ENCODE measurements at regions not wholly inside any gene's neighbourhood (a gene's known extent, or its start where the extent isn't known, plus 50 kb on each side); places are given as distances from the start of the nearest gene placed in this dataset.

- DNase-seq, result no peak
Observed at GRCh38 chr13:77988355-77988754, 69.7 kb upstream of the EDNRB start.

DNA sequence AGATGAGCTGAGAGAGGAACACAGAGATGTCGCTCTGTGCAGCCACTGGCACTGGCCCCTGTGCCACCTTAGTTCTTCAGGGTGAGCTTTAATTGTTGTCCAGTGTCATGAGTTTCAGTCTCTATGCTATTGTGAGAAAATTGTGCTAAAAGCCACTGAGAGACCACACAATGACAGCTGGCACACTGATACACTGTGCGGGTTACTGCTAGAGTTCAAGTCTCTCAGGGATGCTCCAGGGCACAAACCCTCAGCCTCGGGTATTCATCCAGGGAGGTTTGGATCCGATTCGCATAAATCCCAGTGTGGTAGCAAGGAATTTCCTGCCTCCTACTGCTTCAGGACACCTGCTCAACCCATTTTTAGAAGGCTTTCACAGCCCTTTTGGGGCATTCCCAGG, 68.1 kb upstream of the EDNRB start:
- DNase-seq, result no peak

- DNase-seq, result no peak
Observed at GRCh38 chr13:77985866-77986636, 67.4 kb upstream of the EDNRB start.

- DNase-seq, result no peak
Observed at GRCh38 chr13:77981281-77981881, 62.8 kb upstream of the EDNRB start.

GRCh38 chr13:77980592-77980991, 62.0 kb upstream of the EDNRB start:
- DNase-seq, result no peak

DNA sequence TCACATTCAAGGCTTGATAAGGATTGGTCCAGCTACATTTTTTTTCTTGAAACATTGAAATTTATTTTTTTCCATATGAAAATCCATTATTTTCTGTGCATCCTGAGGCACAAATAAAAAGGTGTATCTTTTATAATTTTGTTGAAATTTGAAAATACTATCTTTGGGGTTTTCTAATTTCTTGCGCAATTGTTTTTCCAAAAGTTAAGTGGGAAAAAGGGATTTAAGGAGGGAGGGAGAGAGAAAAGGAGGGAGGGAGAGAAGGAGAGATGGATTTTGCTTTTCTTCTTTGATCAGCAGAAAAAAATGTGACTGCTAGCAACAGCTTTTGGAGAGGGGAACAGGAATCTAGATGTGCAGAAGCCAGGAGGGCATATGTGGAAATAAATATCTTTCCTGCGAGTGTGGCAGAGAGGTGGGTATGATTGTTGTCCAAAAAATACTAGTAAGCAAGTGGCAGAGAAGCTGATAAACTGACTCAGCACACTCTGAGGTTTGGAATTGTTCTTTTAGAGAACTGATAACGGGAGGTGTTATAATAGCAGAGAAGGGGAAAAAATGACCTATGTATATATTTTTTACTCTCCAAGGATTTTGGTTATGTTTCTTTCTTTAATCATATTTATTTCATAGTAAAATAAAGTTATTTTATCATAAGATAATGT, 61.2 kb upstream of the EDNRB start:
- no peak for DNase-seq

DNA sequence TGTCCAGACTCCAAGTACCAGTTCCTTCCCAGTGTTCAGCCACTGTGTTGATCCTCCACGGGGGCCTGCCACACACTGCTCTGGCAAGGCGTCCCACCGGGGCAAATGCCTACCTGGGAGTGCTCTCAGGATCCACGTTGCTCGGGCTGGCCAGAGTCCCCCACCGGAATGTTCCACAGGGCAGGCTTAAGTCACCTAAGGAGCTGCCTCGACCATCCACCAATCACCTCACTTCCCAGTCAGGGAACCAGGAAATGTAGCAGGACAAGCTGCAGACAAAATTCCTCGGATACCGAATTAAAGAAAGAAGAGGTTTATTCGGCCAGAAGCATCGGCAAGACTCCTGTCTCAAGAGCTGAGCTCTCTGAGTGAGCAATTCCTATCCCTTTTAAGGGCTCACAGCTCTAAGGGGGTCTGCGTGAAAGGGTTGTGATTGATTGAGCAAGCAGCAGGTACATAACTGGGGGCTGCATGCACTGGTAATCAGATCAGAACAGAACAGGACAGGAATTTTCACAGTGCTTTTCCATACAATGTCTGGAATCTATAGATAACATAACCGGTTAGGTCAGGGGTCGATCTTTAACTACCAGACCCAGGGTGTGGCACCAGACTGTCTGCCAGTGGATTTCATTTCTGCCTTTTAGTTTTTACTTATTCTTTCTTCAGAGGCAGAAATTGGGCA, 56.9 kb upstream of the EDNRB start:
- no peak for DNase-seq

- no peak for DNase-seq
Observed at GRCh38 chr13:77969299-77969698, 50.7 kb upstream of the EDNRB start.
